HL-60/S4 treated with retinoic acid at 250 ng/mL for 4 days and 3 days (cell line): ENCODE measurements at regions not wholly inside any gene's neighbourhood (a gene's known extent, or its start where the extent isn't known, plus 50 kb on each side); places are given as distances from the start of the nearest gene placed in this dataset.
"Not testable (repeated sequence)": the region's sequence is repeated elsewhere in the genome, so short reads cannot be mapped to it uniquely, and the experiment has no call there.

Experiments
- in situ Hi-C: fragments of 300-500 bp; cut with MboI; formaldehyde crosslinking; loops from 2 replicates; pipeline ENCODE4 v1.7.0; 2022; ENCODE audit warnings: low sequenced_read_pairs

GRCh38 chr9:71286146-71286545 lies 164.7 kb upstream of the TRPM3 start:
- in situ Hi-C loops = no loop called here

GRCh38 chr9:71285191-71285656 lies 163.8 kb upstream of the TRPM3 start:
- in situ Hi-C loops = no loop called here

DNA sequence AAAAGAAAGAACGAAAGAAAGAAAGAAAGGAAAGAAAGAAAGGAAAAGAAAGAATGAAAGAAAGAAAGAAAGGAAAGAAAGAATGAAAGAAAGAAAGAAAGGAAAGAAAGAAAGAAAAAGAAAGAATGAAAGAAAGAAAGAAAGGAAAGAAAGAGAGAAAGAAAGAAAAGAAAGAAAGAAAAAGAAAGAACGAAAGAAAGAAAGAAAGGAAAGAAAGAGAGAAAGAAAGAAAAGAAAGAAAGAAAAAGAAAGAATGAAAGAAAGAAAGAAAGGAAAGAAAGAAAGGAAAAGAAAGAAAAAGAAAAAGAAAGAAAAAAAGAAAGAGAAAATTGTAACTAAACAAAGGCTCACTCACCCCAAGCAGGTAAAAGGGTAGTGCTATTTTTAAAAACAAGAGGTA lies 160.7 kb upstream of the TRPM3 start:
- in situ Hi-C loops = not testable (repeated sequence)

DNA sequence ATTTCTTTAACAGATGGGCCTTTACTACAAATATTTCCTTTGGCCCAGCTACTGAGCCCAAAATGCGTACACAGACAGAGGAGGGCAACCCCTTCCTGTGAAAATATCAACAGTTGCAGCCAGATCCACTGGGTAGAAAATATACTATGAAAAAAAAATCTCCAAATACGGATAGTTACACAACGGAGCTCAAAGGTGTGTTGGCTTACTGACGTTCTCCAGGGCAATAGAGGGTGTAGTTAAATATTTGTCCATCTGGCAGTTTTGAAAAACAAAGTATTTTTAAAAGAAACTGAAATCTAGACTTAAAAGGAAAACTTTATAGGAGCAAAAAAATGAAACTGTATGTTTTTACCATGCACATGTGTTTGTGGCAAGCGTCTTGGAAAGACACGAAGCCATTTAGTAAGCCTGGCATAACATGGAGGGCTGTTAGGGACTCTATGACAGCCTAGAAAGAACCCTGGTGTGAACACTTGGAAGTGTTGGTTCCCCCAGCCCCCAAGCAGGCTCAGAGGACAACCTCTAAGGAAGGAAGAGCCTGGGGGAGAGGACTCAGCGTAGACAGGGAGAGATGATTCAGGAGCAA lies 157.8 kb upstream of the TRPM3 start:
- in situ Hi-C loops = no loop called here

DNA sequence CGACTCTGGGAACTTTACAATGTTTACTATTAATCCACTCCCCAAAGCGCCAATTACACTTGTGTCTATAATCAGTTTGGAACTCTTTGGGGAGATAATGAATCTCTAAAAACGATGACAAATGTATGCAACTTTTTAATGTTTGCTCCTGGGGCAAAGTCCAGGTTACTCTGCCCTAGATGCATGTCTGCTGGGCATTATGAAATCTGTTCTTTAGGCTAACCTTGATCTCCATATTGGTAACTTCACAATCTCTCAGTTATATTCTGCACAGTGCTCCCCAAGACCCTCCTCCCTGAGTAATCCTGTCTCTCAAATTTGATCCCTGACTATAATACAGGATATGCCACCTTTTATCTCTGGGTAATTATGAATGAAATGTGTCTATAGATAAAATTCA lies 152.2 kb upstream of the TRPM3 start:
- in situ Hi-C loops = no loop called here

- in situ Hi-C loops = no loop called here
Measured at GRCh38 chr9:71271602-71272001, 150.2 kb upstream of the TRPM3 start.

DNA sequence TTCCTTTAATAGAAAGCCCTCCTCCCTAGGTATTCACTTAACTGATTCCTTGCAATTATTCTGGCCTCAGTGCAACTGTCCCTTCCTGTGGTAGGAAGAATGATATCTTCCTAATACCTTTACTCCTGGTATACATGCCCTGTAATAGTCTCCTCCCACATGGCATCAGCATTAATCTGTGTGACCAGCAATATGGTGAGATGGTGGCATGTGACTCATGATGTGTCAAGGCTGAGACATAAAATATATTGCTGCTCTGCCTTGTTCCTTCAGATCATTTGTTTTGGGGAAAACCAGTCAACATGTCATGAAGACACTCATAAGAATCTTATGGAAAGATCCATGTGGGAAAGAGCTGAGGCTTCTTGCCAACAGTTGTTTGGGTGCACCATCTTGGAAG lies 149.1 kb upstream of the TRPM3 start:
- in situ Hi-C loops = no loop called here

GRCh38 chr9:71269859-71270258 lies 148.4 kb upstream of the TRPM3 start:
- in situ Hi-C loops = no loop called here

DNA sequence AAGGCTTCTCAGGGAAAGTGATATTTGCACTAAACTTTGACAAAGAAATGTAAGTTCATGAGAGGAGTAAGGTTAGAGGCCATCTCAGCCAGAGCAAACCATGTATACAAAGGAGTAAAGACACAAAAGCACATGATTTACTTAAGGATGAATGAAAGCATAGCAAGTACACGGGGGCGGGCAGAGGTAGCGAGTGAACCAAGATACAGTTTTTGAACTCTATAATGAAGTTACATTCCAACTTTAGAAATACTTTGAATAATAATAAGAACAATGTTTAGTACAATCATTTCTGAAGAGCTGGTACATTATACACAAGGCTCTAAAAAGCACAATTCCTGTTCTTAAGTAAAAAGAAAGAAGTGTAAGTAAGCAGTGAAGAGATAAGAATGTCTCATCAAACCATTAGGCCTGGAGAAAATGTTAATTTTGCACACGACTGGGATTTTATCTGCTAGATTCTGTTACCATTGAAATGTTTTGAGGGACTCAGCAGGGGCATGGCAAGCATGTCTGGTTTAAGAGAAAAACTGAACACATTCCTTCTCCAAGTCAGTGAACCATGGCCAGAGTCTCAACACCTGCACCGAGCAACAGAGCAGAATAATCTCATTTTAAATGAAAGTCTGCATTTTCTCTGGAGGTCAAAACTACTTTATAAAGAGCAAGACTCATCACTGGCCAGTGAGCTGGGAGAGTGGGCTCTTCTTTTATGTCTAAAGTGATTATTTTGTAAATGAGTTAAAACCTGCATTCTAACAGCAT lies 147.6 kb upstream of the TRPM3 start:
- in situ Hi-C loops = no loop called here

- in situ Hi-C loops = no loop called here
Measured at GRCh38 chr9:71263451-71263850, 142.0 kb upstream of the TRPM3 start.

GRCh38 chr9:71260419-71260818 lies 139.0 kb upstream of the TRPM3 start:
- in situ Hi-C loops = not testable (repeated sequence)

DNA sequence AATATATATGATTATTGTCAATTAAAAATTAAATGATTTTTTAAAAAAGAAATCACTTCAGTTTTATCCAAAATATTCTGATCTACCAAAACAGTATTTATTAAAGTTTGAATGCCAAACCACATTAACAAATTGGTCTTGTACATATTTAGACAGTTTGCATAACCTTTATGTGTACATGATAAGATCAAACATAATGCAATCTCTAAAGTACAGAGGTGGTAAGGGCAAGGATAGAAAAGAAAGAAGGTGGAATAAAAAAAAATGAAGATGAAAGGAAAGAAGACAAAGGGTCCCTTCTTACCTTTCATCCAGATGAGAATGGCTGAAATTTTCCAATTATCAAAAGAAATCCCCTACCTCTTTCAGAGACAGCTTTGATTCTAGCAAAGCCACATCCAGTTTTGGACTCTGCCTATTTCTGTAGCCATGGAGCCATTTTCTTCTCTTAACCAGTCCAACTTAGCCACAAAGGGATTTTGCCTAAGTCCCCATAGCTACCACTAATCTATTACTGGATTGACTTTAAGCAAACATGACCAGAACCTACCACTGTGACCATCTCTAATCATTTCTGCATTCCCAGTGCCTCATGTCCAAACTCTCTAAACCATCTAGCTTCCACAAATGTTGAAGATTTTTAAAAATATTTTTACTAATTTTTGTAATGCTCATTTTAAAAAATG lies 133.3 kb upstream of the TRPM3 start:
- in situ Hi-C loops = no loop called here

DNA sequence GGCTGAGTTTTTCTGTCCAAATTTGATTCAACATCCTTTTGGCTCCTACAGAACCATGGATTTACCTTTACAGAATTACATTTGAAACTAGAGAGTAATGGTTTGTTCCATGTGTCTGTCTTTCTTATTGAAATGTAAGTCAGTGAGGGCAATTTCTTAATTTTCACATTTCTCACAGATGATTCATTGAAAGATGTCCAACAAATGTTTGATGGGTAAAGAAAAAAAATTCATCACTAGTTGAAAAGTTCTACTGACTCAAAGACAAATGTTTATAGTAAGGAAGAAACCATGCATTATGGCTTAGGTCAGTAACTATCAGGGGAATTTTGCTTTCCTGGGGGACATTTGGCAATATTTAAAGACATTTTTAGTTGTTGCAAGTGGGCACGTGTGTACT lies 131.6 kb upstream of the TRPM3 start:
- in situ Hi-C loops = no loop called here

- in situ Hi-C loops = no loop called here
Measured at GRCh38 chr9:71250581-71250980, 129.2 kb upstream of the TRPM3 start.

GRCh38 chr9:71249729-71250317 lies 128.4 kb upstream of the TRPM3 start:
- in situ Hi-C loops = loop anchor here (25.0 kb wide), 1 partner anchor 613 kb away; no protein-coding TSS in a partner anchor

- in situ Hi-C loops = loop anchor here (25.0 kb wide), 1 partner anchor 608 kb away; no protein-coding TSS in a partner anchor
Measured at GRCh38 chr9:71245651-71246050, 124.2 kb upstream of the TRPM3 start.

DNA sequence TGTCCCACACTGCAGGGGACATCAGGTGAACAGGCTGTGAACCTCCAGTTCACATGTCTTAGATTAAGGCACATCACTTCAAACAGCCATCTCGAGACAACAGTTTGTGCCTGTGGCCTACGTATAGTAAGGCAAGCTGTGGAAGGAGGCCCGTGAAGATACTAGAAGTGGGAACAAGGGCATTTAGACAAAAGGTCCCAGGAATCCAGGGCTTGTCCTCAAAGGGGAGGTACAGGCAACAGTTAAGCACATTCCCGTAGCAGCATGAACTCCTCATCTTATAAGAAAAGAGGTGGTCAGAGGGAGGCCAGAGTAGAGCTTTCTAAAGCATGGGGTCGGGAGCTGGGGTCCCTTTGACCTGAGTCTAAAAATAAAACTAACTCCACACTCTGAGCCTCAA lies 122.5 kb upstream of the TRPM3 start:
- in situ Hi-C loops = loop anchor here (25.0 kb wide), 1 partner anchor 607 kb away; no protein-coding TSS in a partner anchor

GRCh38 chr9:71242081-71242480 lies 120.7 kb upstream of the TRPM3 start:
- in situ Hi-C loops = loop anchor here (25.0 kb wide), 1 partner anchor 605 kb away; no protein-coding TSS in a partner anchor

DNA sequence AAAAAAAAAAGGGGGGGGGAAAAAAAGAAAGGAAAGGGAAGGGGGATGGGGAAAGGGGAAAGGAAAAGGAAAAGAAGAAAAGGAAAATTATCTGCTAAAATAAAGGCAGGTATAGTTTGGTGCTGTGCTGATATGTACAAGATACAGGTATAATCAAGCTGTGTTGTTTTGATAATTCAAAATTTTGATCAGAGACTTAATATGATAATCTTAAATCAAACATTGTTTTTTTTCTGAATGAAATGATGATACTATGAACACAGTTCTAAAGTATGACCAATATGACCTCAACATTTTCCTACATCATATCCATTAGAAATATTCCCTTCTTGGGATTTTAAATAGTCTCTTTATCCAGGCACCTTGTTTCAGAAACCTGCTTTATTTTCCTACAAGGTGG lies 115.6 kb upstream of the TRPM3 start:
- in situ Hi-C loops = loop anchor here (25.0 kb wide), 1 partner anchor 600 kb away; no protein-coding TSS in a partner anchor

DNA sequence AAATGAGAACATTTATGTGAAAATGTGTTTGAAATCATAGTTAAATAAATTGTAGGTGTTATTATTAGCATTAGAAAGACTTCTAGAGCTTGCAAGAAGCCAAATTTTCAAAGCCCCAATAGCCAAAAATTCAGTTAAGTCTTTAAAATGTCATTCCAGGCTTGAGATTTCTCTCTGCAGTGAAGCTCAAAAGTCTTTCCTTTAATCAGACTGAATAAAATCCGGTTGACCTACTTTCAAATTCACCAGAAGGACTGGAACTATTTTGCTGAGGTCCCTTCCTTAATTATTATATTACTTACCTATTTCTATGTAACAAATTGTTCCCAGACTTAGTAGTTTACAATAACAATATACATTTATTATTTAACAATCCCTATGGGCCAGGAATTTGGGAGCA lies 112.2 kb upstream of the TRPM3 start:
- in situ Hi-C loops = loop anchor here (25.0 kb wide), 1 partner anchor 596 kb away; no protein-coding TSS in a partner anchor

GRCh38 chr9:71223953-71224538 lies 102.6 kb upstream of the TRPM3 start:
- in situ Hi-C loops = no loop called here
